ENCODE measurements at regions not wholly inside any gene's neighbourhood (a gene's known extent, or its start where the extent isn't known, plus 50 kb on each side); places are given as distances from the start of the nearest gene placed in this dataset.

DNA sequence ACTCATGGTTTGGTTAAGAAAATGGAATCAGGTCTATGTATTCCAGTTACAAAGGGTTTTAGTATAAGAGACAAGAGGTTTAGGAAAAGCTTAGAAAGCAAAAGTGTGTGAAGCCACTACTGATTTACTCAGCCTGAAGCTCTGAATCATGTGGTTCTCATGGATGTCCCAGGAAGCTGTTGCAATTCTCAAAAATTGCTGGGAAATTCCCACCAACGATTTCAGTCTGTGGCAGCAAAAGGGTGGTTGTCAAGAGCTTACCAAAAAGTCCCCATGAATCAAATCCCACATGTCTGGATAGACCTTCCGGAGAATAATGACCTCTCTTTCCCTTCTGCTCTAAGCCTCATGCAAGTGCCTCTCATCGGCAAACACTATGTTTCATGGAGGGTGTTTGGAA lies 929.9 kb downstream of the TLE4 start:
- H3K9me3 ChIP-seq (replicated peaks; ENCODE audit: control insufficient read depth, insufficient read depth, low read length) = no peaks in the 10 kb centered on the region
- dilution Hi-C loops (cut with MboI; ENCODE audit: extremely low pct_ligation_motif_present, low sequenced_read_pairs) = no loop called here
- ChIA-PET CTCF (no interaction called here), POLR2A (no interaction called here)
- intact Hi-C loops (cut with micrococcal nuclease) = no loop called here
- H3K4me2 ChIP-seq (ENCODE audit: insufficient read depth, low read length) = no peak overlapping the region
- no peaks in the 10 kb centered on the region for H3K36me3 ChIP-seq (ENCODE audit: control insufficient read depth in 2 of 2, extremely low read depth in 1 of 2, insufficient read depth in 2 of 2, low read length in 2 of 2)
- H4K20me1 ChIP-seq (replicated peaks; ENCODE audit: control insufficient read depth, extremely low read depth, insufficient read depth, low read length) = no peaks in the 10 kb centered on the region
- H3K79me2 ChIP-seq (ENCODE audit: control insufficient read depth, insufficient read depth, low read length) = no peaks in the 10 kb centered on the region
- no peak overlapping the region for H3K27ac ChIP-seq (ENCODE audit: insufficient read depth, low read depth, low read length)
- no TSS peak for BruUV-seq (replicated peaks)
- no peak for FAIRE-seq
- no peaks in the 10 kb centered on the region for H3K4me1 ChIP-seq (ENCODE audit: control insufficient read depth, extremely low read depth, insufficient read depth, low read length)
- no peak overlapping the region for H3K4me3 ChIP-seq (replicated peaks in 1 of 3; ENCODE audit: insufficient read depth in 1 of 3, low read depth in 1 of 3, low read length in 3 of 3)
- H2AFZ ChIP-seq (ENCODE audit: low read depth, low read length) = no peak overlapping the region
- no peak overlapping the region for H3K9ac ChIP-seq (replicated peaks; ENCODE audit: extremely low read depth, insufficient read depth, low read length)
- TF ChIP-seq JUN (IDR thresholded peaks at IDR 0.05; ENCODE audit: borderline replicate concordance, insufficient read depth, insufficient read length, low read depth) (no peak), POLR2AphosphoS5 (IDR thresholded peaks at IDR 0.05; ENCODE audit: insufficient read depth, low read depth, low read length) (no peak), EZH2 (IDR thresholded peaks at IDR 0.05; ENCODE audit: borderline replicate concordance, low read depth, low read length, severe bottlenecking) (no peak), POLR2A (IDR thresholded peaks at IDR 0.05; ENCODE audit: low read depth, low read length) (no peak), GATA2 (IDR thresholded peaks at IDR 0.05; ENCODE audit: insufficient read depth, insufficient read length, low read depth, low read length) (no peak), FOS (IDR thresholded peaks at IDR 0.05; ENCODE audit: borderline replicate concordance, insufficient read depth, low read length) (no peak), MYC (IDR thresholded peaks at IDR 0.05; ENCODE audit: low read depth, low read length) (no peak)
- H3K9me1 ChIP-seq (replicated peaks; ENCODE audit: control insufficient read depth, extremely low read depth, insufficient read depth, low read length) = no peaks in the 10 kb centered on the region
- no peaks in the 10 kb centered on the region for H3K27me3 ChIP-seq (ENCODE audit: control insufficient read depth in 2 of 2, insufficient read depth in 2 of 2, low read length in 2 of 2)
- DNase-seq (ENCODE audit: low read depth, low spot score) = no peak

DNA sequence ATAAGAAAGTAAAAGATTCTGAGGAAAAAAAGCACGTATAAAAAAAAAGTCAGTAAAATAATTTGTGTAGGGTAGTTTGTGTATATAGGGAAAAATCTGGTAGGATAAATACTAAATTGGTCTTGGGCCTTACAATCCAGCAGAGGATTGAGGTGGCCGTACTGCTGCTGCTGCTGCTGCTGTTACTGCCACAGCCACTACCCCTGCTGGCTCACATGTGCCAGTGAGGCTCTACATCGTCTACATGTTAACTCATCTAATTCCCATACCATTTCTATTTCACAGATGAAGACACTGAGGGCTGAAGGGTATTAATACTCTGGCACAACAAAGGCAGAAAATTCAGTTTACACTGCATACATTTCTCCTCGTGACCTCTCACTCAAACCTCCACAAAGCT lies 928.5 kb downstream of the TLE4 start:
- Histone ChIP-seq H3K9me1 (replicated peaks; ENCODE audit: control insufficient read depth, extremely low read depth, insufficient read depth, low read length) (no peaks in the 10 kb centered on the region), H3K9me3 (replicated peaks; ENCODE audit: control insufficient read depth, insufficient read depth, low read length) (no peaks in the 10 kb centered on the region), H2AFZ (ENCODE audit: low read depth, low read length) (no peak overlapping the region), H3K27me3 (ENCODE audit: control insufficient read depth in 2 of 2, insufficient read depth in 2 of 2, low read length in 2 of 2) (no peaks in the 10 kb centered on the region), H3K4me3 (replicated peaks in 1 of 3; ENCODE audit: insufficient read depth in 1 of 3, low read depth in 1 of 3, low read length in 3 of 3) (no peak overlapping the region), H3K4me1 (ENCODE audit: control insufficient read depth, extremely low read depth, insufficient read depth, low read length) (no peaks in the 10 kb centered on the region), H4K20me1 (replicated peaks; ENCODE audit: control insufficient read depth, extremely low read depth, insufficient read depth, low read length) (no peaks in the 10 kb centered on the region), H3K79me2 (ENCODE audit: control insufficient read depth, insufficient read depth, low read length) (no peaks in the 10 kb centered on the region), H3K9ac (replicated peaks; ENCODE audit: extremely low read depth, insufficient read depth, low read length) (no peak overlapping the region), H3K4me2 (ENCODE audit: insufficient read depth, low read length) (no peak overlapping the region), H3K36me3 (ENCODE audit: control insufficient read depth in 2 of 2, extremely low read depth in 1 of 2, insufficient read depth in 2 of 2, low read length in 2 of 2) (no peaks in the 10 kb centered on the region), H3K27ac (ENCODE audit: insufficient read depth, low read depth, low read length) (no peak overlapping the region)
- TF ChIP-seq, protein P1, sequence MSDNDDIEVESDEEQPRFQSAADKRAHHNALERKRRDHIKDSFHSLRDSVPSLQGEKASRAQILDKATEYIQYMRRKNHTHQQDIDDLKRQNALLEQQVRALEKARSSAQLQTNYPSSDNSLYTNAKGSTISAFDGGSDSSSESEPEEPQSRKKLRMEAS (IDR thresholded peaks at IDR 0.05; ENCODE audit: insufficient read depth, insufficient read length) = no peak
- TF ChIP-seq, protein P2, sequence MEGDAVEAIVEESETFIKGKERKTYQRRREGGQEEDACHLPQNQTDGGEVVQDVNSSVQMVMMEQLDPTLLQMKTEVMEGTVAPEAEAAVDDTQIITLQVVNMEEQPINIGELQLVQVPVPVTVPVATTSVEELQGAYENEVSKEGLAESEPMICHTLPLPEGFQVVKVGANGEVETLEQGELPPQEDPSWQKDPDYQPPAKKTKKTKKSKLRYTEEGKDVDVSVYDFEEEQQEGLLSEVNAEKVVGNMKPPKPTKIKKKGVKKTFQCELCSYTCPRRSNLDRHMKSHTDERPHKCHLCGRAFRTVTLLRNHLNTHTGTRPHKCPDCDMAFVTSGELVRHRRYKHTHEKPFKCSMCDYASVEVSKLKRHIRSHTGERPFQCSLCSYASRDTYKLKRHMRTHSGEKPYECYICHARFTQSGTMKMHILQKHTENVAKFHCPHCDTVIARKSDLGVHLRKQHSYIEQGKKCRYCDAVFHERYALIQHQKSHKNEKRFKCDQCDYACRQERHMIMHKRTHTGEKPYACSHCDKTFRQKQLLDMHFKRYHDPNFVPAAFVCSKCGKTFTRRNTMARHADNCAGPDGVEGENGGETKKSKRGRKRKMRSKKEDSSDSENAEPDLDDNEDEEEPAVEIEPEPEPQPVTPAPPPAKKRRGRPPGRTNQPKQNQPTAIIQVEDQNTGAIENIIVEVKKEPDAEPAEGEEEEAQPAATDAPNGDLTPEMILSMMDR (IDR thresholded peaks at IDR 0.05; ENCODE audit: extremely low read depth in 1 of 2, insufficient read depth in 1 of 2, low read depth in 1 of 2, low read length in 2 of 2) = no peak
- TF ChIP-seq EZH2 (IDR thresholded peaks at IDR 0.05; ENCODE audit: borderline replicate concordance, low read depth, low read length, severe bottlenecking) (no peak), POLR2AphosphoS5 (IDR thresholded peaks at IDR 0.05; ENCODE audit: insufficient read depth, low read depth, low read length) (no peak), FOS (IDR thresholded peaks at IDR 0.05; ENCODE audit: borderline replicate concordance, insufficient read depth, low read length) (no peak), POLR2A (IDR thresholded peaks at IDR 0.05; ENCODE audit: low read depth, low read length) (no peak), MYC (IDR thresholded peaks at IDR 0.05; ENCODE audit: low read depth, low read length) (no peak), GATA2 (IDR thresholded peaks at IDR 0.05; ENCODE audit: insufficient read depth, insufficient read length, low read depth, low read length) (no peak), JUN (IDR thresholded peaks at IDR 0.05; ENCODE audit: borderline replicate concordance, insufficient read depth, insufficient read length, low read depth) (no peak)
- intact Hi-C loops (cut with micrococcal nuclease) (no loop called here), dilution Hi-C loops (cut with MboI; ENCODE audit: extremely low pct_ligation_motif_present, low sequenced_read_pairs) (no loop called here)
- CTCF ChIA-PET = no interaction called here
- BruUV-seq (replicated peaks) = no TSS peak
- FAIRE-seq (no peak), DNase-seq (ENCODE audit: low read depth, low spot score) (no peak)
- POLR2A ChIA-PET = no interaction called here
